GM12891 (cell line): ENCODE measurements at regions not wholly inside any gene's neighbourhood (a gene's known extent, or its start where the extent isn't known, plus 50 kb on each side); places are given as distances from the start of the nearest gene placed in this dataset.

Source experiments
- POLR2A ChIP-seq: IDR thresholded peaks from 2 replicates; pipeline ENCODE4 v1.6.1; 2011; ENCODE audit warnings: low read depth, low read length, control low read depth
- TAF1 ChIP-seq: IDR thresholded peaks from 2 replicates; pipeline ENCODE4 v1.6.1; 2011; ENCODE audit warnings: low read depth, low read length, control low read depth

DNA sequence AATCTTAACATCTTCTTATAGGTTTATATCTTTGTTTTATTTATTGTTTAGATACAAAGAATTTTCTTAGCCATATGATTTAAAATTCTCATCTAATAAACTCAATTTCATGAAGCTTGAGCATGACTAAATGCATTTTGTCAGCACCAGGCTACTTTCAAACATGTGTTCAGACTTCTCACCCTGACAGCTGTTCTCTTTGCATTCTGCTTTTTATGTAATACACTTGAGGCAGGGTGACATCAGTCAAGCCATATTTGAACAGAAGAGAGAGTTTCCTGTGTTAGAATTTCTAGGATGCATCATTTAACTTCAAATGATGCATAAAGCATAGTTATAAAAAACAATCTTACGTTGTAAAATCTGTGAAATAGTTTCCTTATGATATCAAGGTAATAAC is 1295.1 kb upstream of the PCDH20 start:
- TF ChIP-seq POLR2A = no peak
- TF ChIP-seq TAF1 = no peak
